Pancreas (tissue), 10 donors: ENCODE measurements at regions not wholly inside any gene's neighbourhood (a gene's known extent, or its start where the extent isn't known, plus 50 kb on each side); places are given as distances from the start of the nearest gene placed in this dataset.

Source experiments
- ATAC-seq, 4 donors: fragments of 200-7000 bp; cut with Tn5 transposase; one replicate each; pipeline versions ENCODE4 v1.8.0 to v1.9.1; 2020; ENCODE audit warnings: mild to moderate bottlenecking in 4 of 4, moderate library complexity in 4 of 4
- DNase-seq, 6 donors: peaks; one replicate each; pipeline ENCODE4 v3.0.0-alpha.2; 2020
- FAIRE-seq: peaks from 2 replicates; lab custom pipeline; 2012; peaks lifted over from hg19 to GRCh38; lab: Jason Lieb, UNC
- H3K27ac ChIP-seq, 4 donors: fragments of 200-600 bp; sonication (generic); 1 replicate in 3 of 4; 2 replicates in 1 of 4; pipeline versions ENCODE4 v1.5.0 to v1.8.0; 2020
- H3K27me3 ChIP-seq, 4 donors: fragments of 200-600 bp; one replicate each; pipeline ENCODE4 v1.8.0; 2021
- H3K36me3 ChIP-seq, 3 donors: fragments of 200-600 bp; sonication (generic) in 1 of 3; one replicate each; pipeline versions ENCODE4 v1.5.0 to v1.8.0; 2020 to 2021
- H3K4me1 ChIP-seq, 3 donors: fragments of 200-600 bp; one replicate each; pipeline ENCODE4 v1.8.0; 2021
- H3K4me3 ChIP-seq, 4 donors: fragments of 200-600 bp; sonication (generic) in 2 of 4; one replicate each; pipeline versions ENCODE4 v1.5.0 to v1.8.0; 2020 to 2021
- H3K9me3 ChIP-seq, 4 donors: fragments of 200-600 bp; one replicate each; pipeline ENCODE4 v1.8.0; 2021
- WGBS, 2 donors: extraction: QIAGEN DNeasy Blood & Tissue Kit; methylation state at CpG; one replicate each; pipeline ENCODE4 v1.1.7; 2013; 5-methylcytosine and 5-hydroxymethylcytosine counted together
- intact Hi-C, 3 donors: fragments of 100-400 bp; cut with DNase I; formaldehyde crosslinking; loops; one replicate each; pipeline versions ENCODE4 v1.11.1 to v1.14.2; 2022
- TF ChIP-seq, protein P1 (sequence below), 4 donors: fragments of 200-600 bp; sonication (generic) in 3 of 4; IDR thresholded peaks; one replicate each; pipeline versions ENCODE4 v1.5.0 to v1.8.0; 2021; ENCODE audit warnings: antibody characterized with exemption in 4 of 4
- donor health status: healthy with polysubstance abuse.
- donor health status: DM: no; HTN: no; CAD: no; lungs with moderate emphysema.
- donor health status: DM: no; HTN: no; CAD: no.
- donor health status: control.
- donor health status: control.
- donor health status: Bipolar disorder and iron deficiency.
- donor health status: DM: yes; HTN: yes; CAD: no.
- donor health status: DM: no; HTN: no; CAD: no.
- donor health status: DM: no; HTN: no; CAD: no.
- donor health status: DM: yes; HTN: yes; CAD: no.

DNA sequence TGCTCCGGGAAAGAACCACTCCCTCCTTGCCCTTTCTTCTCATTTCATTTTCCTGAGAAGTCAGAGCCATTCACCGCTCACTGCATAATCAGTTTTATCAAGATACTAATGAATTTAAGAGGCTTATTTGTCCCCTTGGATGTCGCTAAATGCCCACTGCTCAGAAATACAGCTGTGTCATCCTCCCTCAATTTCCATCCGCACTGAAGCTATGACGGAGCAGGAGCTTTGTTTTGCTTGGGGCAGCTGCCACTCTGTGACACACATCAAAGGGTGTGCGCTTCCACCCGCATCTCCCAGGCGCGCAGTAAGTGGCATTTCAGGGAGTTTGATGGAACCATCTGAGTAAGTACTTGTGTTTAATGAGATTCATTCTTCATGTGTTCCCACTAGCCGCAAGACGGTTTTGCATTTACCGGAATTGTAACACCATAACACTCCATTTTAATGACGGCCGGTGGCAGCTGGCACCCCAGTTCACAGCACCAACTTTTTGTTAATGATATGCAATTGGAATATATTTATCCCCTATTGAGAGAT, 103.8 kb upstream of the PARD3 start:
- TF ChIP-seq, protein P1, sequence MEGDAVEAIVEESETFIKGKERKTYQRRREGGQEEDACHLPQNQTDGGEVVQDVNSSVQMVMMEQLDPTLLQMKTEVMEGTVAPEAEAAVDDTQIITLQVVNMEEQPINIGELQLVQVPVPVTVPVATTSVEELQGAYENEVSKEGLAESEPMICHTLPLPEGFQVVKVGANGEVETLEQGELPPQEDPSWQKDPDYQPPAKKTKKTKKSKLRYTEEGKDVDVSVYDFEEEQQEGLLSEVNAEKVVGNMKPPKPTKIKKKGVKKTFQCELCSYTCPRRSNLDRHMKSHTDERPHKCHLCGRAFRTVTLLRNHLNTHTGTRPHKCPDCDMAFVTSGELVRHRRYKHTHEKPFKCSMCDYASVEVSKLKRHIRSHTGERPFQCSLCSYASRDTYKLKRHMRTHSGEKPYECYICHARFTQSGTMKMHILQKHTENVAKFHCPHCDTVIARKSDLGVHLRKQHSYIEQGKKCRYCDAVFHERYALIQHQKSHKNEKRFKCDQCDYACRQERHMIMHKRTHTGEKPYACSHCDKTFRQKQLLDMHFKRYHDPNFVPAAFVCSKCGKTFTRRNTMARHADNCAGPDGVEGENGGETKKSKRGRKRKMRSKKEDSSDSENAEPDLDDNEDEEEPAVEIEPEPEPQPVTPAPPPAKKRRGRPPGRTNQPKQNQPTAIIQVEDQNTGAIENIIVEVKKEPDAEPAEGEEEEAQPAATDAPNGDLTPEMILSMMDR (IDR thresholded peaks at IDR 0.05): no peak
- no peaks in the 10 kb centered on the region for H3K27me3 ChIP-seq
- no peak overlapping the region for H3K27ac ChIP-seq
- ATAC-seq (no peak), DNase-seq (no peak), FAIRE-seq (no peak)
- no peaks in the 10 kb centered on the region for H3K36me3 ChIP-seq
- H3K4me3 ChIP-seq: no peak overlapping the region
- intact Hi-C loops: no loop called here
- no peaks in the 10 kb centered on the region for H3K9me3 ChIP-seq
- H3K4me1 ChIP-seq: no peaks in the 10 kb centered on the region
- 64 to 67% methylated on average over 14 of the region's 14 CpGs for WGBS, 2 donors

DNA sequence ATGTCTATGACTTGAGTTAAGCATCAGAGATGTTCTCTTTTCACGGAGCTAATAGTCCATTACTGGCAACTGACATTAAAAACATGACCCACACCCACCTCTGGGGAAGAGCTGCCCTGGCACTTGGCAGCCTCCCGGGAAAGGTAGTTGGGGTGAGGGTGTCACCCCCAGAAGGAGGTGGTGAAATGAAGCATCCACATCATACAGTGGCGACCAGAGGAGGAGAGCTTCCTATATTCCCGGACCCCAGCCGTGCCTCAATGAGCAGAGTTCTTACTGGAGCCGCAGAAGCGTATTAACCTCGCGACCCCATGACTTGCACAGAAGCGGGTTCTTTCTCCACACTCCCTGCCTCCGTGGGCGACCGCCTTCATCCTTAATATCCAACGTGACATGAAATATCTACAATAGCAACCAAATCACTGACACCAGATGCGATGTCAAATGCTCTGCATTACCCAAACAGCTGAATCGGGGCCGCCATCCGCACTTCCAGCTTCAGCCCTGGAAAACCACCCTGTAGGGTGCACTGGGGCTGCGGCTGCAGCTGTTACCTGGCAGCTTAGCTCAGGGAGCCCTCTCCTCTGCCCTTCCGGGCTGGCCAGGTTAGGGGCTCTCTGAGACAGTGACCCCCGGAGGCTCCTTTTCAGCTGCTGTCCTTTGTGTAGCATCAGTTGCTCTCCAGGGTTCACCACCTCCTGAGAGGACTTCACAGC, 103.1 kb upstream of the PARD3 start:
- Histone ChIP-seq H3K36me3 (no peaks in the 10 kb centered on the region), H3K4me3 (no peak overlapping the region), H3K9me3 (no peaks in the 10 kb centered on the region), H3K4me1 (no peaks in the 10 kb centered on the region), H3K27ac (no peak overlapping the region), H3K27me3 (no peaks in the 10 kb centered on the region)
- WGBS, 2 donors: 72 to 74% methylated on average over 21 of the region's 21 CpGs
- ATAC-seq (no peak), DNase-seq (no peak), FAIRE-seq (no peak)
- intact Hi-C loops: no loop called here
- TF ChIP-seq, protein P1 (IDR thresholded peaks at IDR 0.05): no peak

DNA sequence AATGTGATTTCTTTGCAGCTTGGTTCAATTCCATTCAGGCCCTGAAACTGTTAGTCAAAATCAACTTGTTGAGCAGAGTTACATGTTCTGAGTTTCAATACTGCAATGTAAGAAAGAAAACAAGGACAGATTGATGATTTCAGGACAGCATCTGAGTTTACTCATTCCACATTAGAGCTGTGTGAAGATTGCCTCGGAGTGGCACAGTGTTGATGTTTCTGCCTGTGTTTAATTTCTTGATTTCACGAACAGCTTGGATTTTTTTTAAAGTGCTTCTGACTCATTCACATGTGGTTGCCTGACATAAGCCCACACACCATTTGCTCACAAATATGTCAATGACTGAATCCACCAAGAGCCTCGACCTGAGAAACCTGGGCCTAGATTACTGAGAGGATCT, 101.2 kb upstream of the PARD3 start:
- FAIRE-seq: no peak
- 61 to 69% methylated on average over 3 of the region's 3 CpGs for WGBS, 2 donors

DNA sequence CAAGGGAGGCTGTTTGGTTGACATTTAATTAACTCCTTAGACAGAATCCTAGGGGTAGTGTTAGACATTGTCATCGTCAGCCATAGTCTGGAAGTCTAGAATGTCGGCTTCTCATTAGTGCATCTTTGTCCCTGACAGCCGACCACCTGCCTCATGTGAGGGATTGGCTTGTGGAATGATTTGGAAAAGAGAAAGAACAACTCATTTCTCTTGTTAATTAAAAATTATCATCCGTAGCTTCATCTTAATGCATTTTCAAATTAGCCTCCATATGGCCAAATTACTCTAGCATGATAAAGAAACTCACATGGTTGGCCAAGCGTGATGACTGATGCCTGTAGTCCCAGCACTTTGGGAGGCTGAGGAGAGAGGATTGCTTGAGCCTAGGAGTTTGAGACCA, 97.7 kb upstream of the PARD3 start:
- TF ChIP-seq, protein P1 (IDR thresholded peaks at IDR 0.05): no peak
- no peaks in the 10 kb centered on the region for H3K36me3 ChIP-seq
- 84 to 85% methylated on average over 5 of the region's 5 CpGs for WGBS, 2 donors
- no peak for FAIRE-seq
- no peak for DNase-seq
- H3K4me1 ChIP-seq: no peaks in the 10 kb centered on the region
- H3K9me3 ChIP-seq: no peaks in the 10 kb centered on the region
- no peak for ATAC-seq
- H3K4me3 ChIP-seq: no peak overlapping the region
- H3K27me3 ChIP-seq: no peaks in the 10 kb centered on the region
- no peak overlapping the region for H3K27ac ChIP-seq
- intact Hi-C loops: no loop called here

More for the DNA sequence above, 101.2 kb upstream of the PARD3 start:
- intact Hi-C loops: no loop called here
- DNase-seq: no peak
- Histone ChIP-seq H3K4me1 (no peaks in the 10 kb centered on the region), H3K9me3 (no peaks in the 10 kb centered on the region), H3K27me3 (no peaks in the 10 kb centered on the region), H3K36me3 (no peaks in the 10 kb centered on the region), H3K27ac (no peak overlapping the region), H3K4me3 (no peak overlapping the region)
- peak in 3 of 4 donors; percentile 21 to 64 (median 40) for ATAC-seq
- TF ChIP-seq, protein P1 (IDR thresholded peaks at IDR 0.05): no peak

DNA sequence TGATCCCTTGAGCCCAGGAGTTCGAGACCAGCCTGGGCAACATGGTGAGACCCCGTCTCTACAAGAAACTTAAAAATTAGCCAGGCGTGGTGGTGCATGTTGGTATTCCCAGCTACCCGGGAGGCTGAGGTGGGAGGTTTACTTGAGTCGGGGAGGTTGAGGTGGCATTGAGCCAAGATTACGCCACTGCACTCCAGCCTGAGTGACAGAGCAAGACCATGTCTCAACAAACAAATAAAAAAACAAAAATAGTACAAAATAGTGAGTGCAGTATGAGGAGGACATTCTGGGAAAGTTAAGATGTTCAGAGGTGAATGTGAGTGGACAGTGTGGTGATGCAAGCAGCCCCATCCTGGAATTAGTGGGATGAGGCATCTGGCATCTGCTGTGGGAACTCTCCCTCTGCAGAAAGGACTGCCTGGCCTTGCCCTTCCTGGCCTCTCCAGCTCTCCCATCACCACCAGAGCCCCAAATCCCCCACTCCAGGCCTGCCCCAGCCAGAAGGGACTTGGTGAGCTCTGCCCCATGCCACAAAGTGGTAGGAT, 96.6 kb upstream of the PARD3 start:
- no peak overlapping the region for H3K4me3 ChIP-seq
- ATAC-seq: no peak
- DNase-seq: no peak
- TF ChIP-seq, protein P1 (IDR thresholded peaks at IDR 0.05): no peak
- H3K27ac ChIP-seq: no peak overlapping the region
- H3K9me3 ChIP-seq: no peaks in the 10 kb centered on the region
- no peaks in the 10 kb centered on the region for H3K27me3 ChIP-seq
- H3K36me3 ChIP-seq: no peaks in the 10 kb centered on the region
- FAIRE-seq: no peak
- no peaks in the 10 kb centered on the region for H3K4me1 ChIP-seq
- intact Hi-C loops: no loop called here
- 77 to 87% methylated on average over 6 of the region's 6 CpGs for WGBS, 2 donors
